ENCODE measurements at regions not wholly inside any gene's neighbourhood (a gene's known extent, or its start where the extent isn't known, plus 50 kb on each side); places are given as distances from the start of the nearest gene placed in this dataset.

GRCh38 chr5:125290935-125291334 is 544.5 kb upstream of the ZNF608 start:
- TF ChIP-seq GATA2 (IDR thresholded peaks at IDR 0.05; ENCODE audit: low read depth, low read length) (no peak), GATA3 (IDR thresholded peaks at IDR 0.05; ENCODE audit: low read depth, low read length) (no peak)

All from SH-SY5Y (cell line).